Fibroblast of skin of right biceps (primary cell): ENCODE measurements at regions not wholly inside any gene's neighbourhood (a gene's known extent, or its start where the extent isn't known, plus 50 kb on each side); places are given as distances from the start of the nearest gene placed in this dataset.

Source experiments
- DNase-seq: peaks from one replicate; pipeline ENCODE4 v3.0.0-alpha.2; 2013

GRCh38 chr6:22072949-22073348, 223.9 kb downstream of the PRL start:
- peak; percentile 45 for DNase-seq

GRCh38 chr6:22073516-22074198, 223.2 kb downstream of the PRL start:
- DNase-seq: no peak

- no peak for DNase-seq
Observed at GRCh38 chr6:22078288-22078687, 218.5 kb downstream of the PRL start.

- no peak for DNase-seq
Observed at GRCh38 chr6:22078802-22079545, 217.9 kb downstream of the PRL start.

- DNase-seq: peak; percentile 82
Observed at GRCh38 chr6:22079783-22080182, 217.1 kb downstream of the PRL start.

- no peak for DNase-seq
Observed at GRCh38 chr6:22081709-22082108, 215.1 kb downstream of the PRL start.

- DNase-seq: no peak
Observed at GRCh38 chr6:22082218-22082617, 214.6 kb downstream of the PRL start.

GRCh38 chr6:22083119-22083518, 213.7 kb downstream of the PRL start:
- DNase-seq: no peak

GRCh38 chr6:22087960-22088706, 208.7 kb downstream of the PRL start:
- DNase-seq: no peak

GRCh38 chr6:22091424-22091948, 205.3 kb downstream of the PRL start:
- DNase-seq: no peak

- no peak for DNase-seq
Observed at GRCh38 chr6:22095836-22096235, 201.0 kb downstream of the PRL start.

GRCh38 chr6:22098601-22099031, 198.2 kb downstream of the PRL start:
- peak; percentile 3 for DNase-seq

- no peak for DNase-seq
Observed at GRCh38 chr6:22099231-22099630, 197.6 kb downstream of the PRL start.

GRCh38 chr6:22099923-22100322, 196.9 kb downstream of the PRL start:
- DNase-seq: no peak

- DNase-seq: peak; percentile 24
Observed at GRCh38 chr6:22101163-22101562, 195.7 kb downstream of the PRL start.

GRCh38 chr6:22102671-22103070, 194.2 kb downstream of the PRL start:
- peak; percentile 29 for DNase-seq

GRCh38 chr6:22106451-22106850, 190.4 kb downstream of the PRL start:
- no peak for DNase-seq

GRCh38 chr6:22106961-22107360, 189.9 kb downstream of the PRL start:
- no peak for DNase-seq

- no peak for DNase-seq
Observed at GRCh38 chr6:22108199-22108598, 188.6 kb downstream of the PRL start.

GRCh38 chr6:22110061-22110460, 186.8 kb downstream of the PRL start:
- peak; percentile 28 for DNase-seq

- DNase-seq: no peak
Observed at GRCh38 chr6:22112461-22112860, 184.4 kb downstream of the PRL start.

GRCh38 chr6:22113026-22113766, 183.6 kb downstream of the PRL start:
- DNase-seq: peak; percentile 94

GRCh38 chr6:22115559-22115958, 181.3 kb downstream of the PRL start:
- DNase-seq: no peak
